ENCODE measurements at regions not wholly inside any gene's neighbourhood (a gene's known extent, or its start where the extent isn't known, plus 50 kb on each side); places are given as distances from the start of the nearest gene placed in this dataset.

DNA sequence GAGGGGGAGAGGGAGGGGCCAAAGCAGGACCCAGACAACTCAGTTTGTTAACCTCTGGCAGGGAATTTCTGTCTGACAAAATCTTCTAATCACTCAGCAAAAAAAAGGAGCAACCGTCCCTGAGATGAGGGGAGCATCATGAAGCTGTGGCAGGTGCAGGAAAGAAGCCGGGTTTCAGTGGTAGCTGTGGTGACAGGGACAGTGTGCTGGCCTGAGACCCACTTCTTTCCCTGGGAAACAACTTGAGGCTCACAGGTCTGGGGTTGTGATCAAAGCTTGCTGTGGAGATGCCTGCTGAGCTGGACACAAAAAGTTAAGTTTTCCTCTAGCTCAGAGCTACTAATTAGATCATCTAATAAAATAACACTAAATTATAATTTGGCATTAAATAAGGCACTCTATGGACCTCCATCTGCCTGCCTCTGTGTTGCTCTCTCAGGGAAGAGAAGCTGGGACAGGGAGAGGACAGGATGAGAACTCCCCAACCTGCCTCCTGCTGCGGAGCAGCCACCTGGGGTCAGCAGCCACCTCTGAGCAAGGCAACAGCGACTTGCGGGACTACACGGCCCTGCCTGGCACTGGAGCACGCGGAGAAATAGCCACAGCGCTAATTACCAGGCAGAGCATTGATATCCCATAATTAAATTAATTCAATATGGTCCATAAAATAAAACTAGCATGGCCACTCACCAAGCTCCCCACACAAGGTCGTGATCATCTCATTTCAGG is 104.6 kb upstream of the TEX51 start:
- DNase-seq (ENCODE audit: low read depth, low spot score), result no peak

DNA sequence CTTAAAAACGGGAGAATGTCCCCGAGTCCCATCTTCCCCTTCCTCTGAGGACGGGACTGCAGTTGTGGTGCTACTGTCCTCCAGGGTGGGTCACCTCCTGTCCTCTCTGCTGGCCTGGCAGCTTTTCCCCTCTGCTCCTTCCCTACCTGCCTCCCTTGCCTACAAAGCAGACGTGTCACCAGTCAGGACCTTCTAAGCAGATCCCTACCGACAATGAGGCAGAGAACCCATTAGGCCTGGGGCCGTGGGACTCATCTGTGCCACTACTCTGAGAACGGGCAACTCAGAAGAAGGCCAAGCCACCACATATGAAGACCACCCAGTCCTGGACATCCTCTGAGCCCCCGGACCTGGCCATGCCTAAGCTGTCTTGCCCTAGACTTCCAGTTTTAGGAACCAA is 103.0 kb upstream of the TEX51 start:
- no peak for DNase-seq (ENCODE audit: low read depth, low spot score)

GRCh38 chr2:126796931-126797621 is 101.6 kb upstream of the TEX51 start:
- DNase-seq (ENCODE audit: low read depth, low spot score), result no peak

GRCh38 chr2:126797622-126798275 is 100.9 kb upstream of the TEX51 start:
- no peak for DNase-seq (ENCODE audit: low read depth, low spot score)

DNA sequence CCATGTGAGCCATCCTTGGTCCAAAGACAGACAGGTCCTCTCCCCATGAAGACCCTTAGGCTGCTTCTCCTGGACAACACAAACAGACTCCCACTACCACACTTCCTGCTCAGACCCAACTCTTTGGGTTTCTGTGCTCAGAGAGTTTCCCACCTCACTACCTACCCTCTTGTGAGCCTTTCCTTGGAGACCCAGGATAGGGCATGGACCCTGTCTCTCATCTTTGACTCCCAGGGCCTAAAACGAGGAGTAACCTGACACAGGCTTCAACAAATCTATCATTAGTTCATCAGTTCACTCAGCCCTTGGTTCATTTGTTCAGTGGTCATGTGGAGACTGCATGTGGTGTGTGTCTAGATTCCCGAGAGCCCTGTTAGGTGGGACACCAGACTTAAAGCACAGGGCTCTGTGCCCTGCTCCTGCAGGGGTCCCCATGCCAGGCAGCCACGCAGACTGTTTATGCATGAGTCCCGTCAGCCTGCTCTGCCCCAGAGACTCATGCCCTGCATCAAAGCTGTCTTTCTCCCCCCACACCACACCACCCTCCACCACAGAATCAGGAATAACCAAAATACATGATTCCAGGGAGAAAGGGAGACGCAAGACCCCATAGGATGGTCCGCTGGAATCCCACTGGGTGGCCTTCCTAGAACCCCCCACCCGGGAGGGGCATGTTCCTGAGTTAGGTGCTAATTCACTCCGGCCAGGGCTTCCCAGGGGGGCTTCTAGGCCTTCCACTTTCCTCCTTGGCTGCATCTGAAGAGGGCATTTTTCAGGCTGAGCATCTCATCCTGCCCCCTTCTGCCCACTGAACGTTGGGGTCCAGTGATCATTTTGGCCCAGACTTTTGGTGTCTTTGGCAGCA is 100.2 kb upstream of the TEX51 start:
- no peak for DNase-seq (ENCODE audit: low read depth, low spot score)

DNA sequence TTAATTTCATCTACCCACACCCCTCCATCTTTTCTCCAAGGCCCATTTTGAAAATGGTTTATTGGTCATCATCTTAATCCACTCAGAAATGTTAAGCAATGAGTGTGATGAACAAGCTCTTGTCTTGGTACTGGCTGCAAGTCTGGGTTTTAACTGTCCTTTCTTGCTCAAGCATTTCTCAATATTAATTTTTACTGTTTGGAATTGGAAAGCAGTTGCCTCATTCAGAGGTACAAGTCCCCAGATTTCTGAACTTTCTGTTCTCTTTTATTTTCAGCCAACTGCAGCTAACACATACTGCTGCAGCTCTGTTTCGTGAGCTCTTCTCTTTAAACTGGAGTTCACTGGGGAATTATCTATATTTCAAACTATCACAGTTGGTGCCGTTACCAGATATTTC is 99.4 kb upstream of the TEX51 start:
- DNase-seq (ENCODE audit: low read depth, low spot score), result no peak

DNA sequence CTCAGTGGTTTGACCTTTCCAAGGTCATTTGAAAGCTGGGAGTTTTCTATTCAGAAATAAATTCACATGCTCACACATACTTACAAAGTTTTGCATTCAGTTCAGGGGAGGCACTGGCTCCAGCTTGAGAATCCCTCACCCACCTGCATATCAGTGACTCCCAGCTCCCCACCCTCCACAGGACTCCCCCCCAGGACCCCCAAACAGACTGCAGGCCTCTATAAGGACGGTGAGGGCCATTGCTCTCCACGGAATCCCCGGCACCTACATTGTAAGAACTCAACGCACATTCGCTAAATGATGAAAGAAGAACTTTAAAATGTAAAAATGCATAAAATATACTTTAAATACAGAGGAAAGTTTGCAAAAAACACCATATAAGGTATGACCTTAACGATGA is 97.2 kb upstream of the TEX51 start:
- no peak for DNase-seq (ENCODE audit: low read depth, low spot score)

DNA sequence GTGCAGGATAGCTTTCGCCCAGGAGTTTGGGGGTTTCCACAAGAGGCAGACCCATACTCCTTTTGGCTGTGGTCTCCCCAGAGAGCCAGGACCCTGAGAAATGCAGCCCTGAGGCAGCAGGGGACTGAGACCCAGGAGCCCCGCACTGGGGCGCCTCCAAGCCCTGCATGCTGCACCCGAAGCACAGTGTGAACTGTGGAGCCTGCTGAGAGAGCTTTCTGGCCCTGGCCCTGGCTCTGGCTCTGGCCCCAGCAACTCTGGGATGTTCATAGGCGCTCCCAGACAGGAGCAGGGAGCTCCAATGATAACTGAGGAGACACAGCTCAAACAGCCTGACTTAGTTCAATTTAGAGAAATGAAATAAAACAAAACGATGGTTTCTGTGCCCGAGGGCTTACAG is 96.4 kb upstream of the TEX51 start:
- no peak for DNase-seq (ENCODE audit: low read depth, low spot score)

DNA sequence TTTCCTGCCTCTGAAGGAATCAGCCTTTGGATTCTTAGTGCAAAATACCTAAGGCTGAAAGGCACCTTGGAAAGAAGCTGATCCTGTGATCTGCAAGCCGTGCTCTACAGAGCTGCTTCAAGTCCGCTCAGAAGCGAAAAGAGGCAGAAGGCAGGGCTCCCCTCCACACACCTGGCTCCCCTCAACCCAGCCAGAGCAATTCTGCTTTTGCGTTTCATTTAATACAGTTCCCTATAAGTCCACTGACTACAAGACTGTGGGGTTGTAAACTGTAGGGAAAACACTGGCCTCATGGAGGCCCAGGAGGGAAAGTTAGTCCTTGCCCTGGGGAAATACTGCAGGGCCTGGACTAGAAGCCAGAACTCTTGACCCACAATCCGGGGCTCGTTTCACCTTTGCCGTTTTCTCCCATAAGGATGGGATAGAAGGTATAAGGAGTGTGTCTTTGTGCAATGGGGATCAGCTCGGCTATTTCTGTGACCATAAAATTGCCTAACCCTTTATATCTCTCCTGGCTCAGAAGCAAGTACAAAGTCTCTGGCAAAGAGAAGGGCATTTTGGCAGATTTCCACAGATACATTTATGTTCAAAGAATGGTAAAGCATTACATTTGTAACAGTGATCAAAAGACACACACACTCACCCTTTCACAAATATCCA is 95.8 kb upstream of the TEX51 start:
- no peak for DNase-seq (ENCODE audit: low read depth, low spot score)

DNA sequence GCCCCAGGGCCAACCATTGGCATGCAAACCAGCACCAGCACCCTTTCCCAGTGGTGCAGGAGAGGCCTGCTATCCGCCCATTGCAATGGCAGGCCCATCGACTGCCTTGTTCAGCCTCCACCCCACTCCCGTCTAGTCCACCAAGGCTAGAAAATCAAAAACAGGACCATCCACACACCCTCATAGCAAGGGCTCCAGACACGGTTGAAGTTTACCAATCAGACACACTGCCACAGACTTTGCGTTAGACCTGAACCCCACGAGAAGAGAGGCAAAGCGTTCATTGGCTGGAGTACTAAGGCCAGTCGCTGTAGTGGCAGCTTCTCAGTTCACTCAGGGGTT is 95.3 kb upstream of the TEX51 start:
- DNase-seq (ENCODE audit: low read depth, low spot score), result no peak

DNA sequence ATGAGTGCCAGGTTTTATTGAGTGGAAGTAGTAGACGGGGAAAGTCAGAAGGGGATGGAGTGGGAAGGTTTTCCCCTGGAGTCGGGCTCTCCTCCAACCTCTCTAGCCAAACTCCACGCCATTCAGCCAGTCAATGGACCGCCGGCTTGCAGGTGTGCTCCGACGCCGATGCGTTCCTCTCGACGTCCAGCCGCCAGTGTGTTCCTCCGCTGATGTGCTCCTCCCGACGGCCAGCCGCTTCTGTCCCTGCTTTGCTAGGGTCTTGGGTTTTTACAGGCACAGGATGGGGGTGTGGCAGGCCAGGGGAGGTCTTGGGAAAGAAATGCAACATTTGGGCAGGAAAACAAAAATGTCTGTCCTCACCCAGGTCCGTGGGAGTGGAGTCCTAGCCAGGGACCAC is 94.3 kb upstream of the TEX51 start:
- no peak for DNase-seq (ENCODE audit: low read depth, low spot score)

- DNase-seq (ENCODE audit: low read depth, low spot score), result no peak
Observed at GRCh38 chr2:126808929-126809328, 89.8 kb upstream of the TEX51 start.

DNA sequence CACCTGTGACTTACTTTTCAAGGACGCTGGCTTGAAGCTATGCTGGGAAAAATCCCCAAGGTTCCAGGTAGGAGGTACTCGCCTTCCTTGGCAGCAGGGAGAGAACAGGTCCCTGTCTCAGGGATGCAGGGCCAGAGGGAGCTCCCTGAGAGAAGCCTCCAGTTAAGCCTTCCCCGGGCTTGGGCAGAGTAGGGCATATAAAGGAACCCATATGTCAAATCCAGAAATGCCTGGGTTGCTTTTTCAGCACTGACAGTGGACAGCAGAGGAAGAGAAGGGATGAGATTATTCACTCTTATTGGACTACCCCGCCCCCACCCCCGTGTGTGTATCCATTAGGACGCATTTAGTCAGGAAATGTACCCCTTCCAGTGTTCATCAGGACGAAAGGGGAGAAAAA is 89.3 kb upstream of the TEX51 start:
- DNase-seq (ENCODE audit: low read depth, low spot score), result no peak

GRCh38 chr2:126810001-126810400 is 88.7 kb upstream of the TEX51 start:
- DNase-seq (ENCODE audit: low read depth, low spot score), result no peak

GRCh38 chr2:126811101-126811500 is 87.6 kb upstream of the TEX51 start:
- no peak for DNase-seq (ENCODE audit: low read depth, low spot score)

GRCh38 chr2:126817172-126817571 is 81.5 kb upstream of the TEX51 start:
- no peak for DNase-seq (ENCODE audit: low read depth, low spot score)

- DNase-seq (ENCODE audit: low read depth, low spot score), result no peak
Observed at GRCh38 chr2:126822115-126822514, 76.6 kb upstream of the TEX51 start.

DNA sequence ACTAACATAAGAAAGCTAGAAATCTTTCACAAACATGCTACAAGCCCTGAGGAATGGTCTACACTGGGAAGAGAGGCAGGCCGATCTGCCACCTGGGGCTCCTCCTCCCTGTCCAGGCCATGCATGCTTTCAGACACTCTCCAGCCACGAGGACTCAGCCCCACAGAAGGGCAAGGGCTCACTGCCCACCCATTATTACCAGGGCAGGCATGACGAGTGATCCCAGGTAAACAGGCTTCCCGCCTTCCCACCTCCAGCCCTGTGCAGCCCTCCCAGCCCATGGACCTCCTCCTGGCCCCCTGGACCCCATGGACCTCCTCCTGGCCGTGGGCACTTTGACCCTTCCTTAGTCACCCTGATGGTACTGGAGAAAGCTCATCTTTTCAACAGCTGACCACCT is 75.8 kb upstream of the TEX51 start:
- no peak for DNase-seq (ENCODE audit: low read depth, low spot score)

DNA sequence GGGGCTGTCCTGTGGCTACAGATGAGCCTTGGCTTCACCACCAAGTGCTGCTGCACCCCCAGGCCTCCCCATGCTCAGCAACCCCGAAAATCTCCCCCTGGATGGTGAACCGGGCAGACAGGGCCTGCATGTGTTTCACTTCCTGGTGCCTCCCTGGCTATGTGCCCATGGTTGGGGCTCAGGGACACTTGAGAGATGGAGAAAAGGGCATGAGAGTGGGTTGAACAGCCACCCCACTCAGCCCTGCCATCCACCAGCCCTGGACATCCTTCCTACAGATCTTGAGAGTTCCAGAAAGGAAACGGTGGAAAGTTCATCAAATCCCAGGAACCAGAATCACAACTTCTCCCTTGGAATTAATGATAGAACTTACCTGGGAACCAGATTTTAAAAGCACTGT is 74.7 kb upstream of the TEX51 start:
- DNase-seq (ENCODE audit: low read depth, low spot score), result no peak

- DNase-seq (ENCODE audit: low read depth, low spot score), result no peak
Observed at GRCh38 chr2:126824663-126825062, 74.0 kb upstream of the TEX51 start.

DNA sequence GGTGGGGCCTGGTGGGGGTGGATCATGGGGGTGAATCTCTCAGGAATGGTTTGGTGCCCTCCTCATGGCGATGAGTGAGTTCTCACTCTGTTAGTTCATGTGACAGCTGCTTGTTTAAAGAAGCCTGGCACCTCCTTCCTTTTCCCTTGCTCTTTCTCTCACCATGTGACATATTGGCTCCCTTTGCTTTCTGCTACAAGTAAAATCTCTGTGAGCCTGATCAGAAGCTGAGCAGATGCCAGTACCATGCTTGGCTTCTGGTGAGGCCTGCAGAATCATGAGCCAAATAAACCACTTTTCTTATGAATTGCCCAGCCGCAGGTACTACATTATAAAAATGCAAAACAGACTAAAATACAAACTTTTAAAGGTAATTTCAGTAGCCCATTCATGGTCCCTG is 73.4 kb upstream of the TEX51 start:
- no peak for DNase-seq (ENCODE audit: low read depth, low spot score)

DNA sequence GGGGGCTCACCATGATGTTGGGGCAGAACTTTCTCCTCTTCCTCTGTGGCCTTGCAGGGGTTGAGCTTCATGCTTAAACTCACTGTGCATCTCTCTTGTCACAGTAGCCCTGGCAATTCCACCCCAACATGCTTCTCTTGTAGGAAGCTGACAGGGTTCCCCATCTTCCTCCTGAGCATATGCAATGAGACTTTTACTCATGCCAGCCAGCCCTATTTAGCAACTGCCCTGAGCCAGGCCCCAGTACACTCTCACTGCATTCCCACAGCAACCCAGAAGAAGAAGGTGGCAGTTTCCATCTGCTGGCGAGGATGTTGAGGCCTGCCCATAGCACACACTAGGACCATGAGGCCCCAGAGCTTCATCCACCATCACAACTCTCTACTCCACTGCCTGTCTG is 72.2 kb upstream of the TEX51 start:
- no peak for DNase-seq (ENCODE audit: low read depth, low spot score)
